Stomach (tissue), 4 donors: ENCODE measurements at regions not wholly inside any gene's neighbourhood (a gene's known extent, or its start where the extent isn't known, plus 50 kb on each side); places are given as distances from the start of the nearest gene placed in this dataset.

Experiments
- CTCF ChIP-seq, 7 experiments: fragments of 450-650 bp in 4 of 7; fragments of 200-600 bp in 3 of 7; sonication (generic) in 3 of 7; IDR thresholded peaks; one replicate each; pipeline ENCODE4 v1.5.1; 2016 to 2019; ENCODE audit warnings: antibody characterized with exemption in 7 of 7, control low read depth in 2 of 7, mild to moderate bottlenecking in 1 of 7
- EP300 ChIP-seq: sonication (generic); formaldehyde crosslinking; IDR thresholded peaks from one replicate; pipeline ENCODE4 v1.6.1; 2017; ENCODE audit warnings: antibody characterized with exemption
- POLR2A ChIP-seq, 4 donors: fragments of 450-650 bp; IDR thresholded peaks; one replicate each; pipeline ENCODE4 v1.6.1; 2016; ENCODE audit warnings: antibody characterized with exemption in 4 of 4, control low read depth in 2 of 4, mild to moderate bottlenecking in 1 of 4, moderate library complexity in 1 of 4
- POLR2AphosphoS5 ChIP-seq, 3 donors: sonication (generic); formaldehyde crosslinking; IDR thresholded peaks; one replicate each; pipeline ENCODE4 v1.6.1; 2016; ENCODE audit warnings: antibody characterized with exemption in 3 of 3

- TF ChIP-seq CTCF (IDR thresholded peaks at IDR 0.05), result no peak
- no peak for TF ChIP-seq EP300
- no peak for TF ChIP-seq POLR2A (IDR thresholded peaks at IDR 0.05)
- no peak for TF ChIP-seq POLR2AphosphoS5 (IDR thresholded peaks at IDR 0.05)
Observed at GRCh38 chr7:25356534-25357151, 128.4 kb upstream of the NPVF start.
